Suprapubic skin (tissue), 3 donors: ENCODE measurements at regions not wholly inside any gene's neighbourhood (a gene's known extent, or its start where the extent isn't known, plus 50 kb on each side); places are given as distances from the start of the nearest gene placed in this dataset.

ENCODE experiments used
- CTCF ChIP-seq, 2 donors: fragments of 200-600 bp in 1 of 2; fragments of 450-650 bp in 1 of 2; sonication (generic) in 1 of 2; IDR thresholded peaks; one replicate each; pipeline ENCODE4 v1.5.1; 2016 to 2019; ENCODE audit warnings: antibody characterized with exemption in 2 of 2, mild to moderate bottlenecking in 1 of 2, moderate library complexity in 1 of 2
- POLR2AphosphoS5 ChIP-seq, 3 donors: sonication (generic); formaldehyde crosslinking; IDR thresholded peaks; one replicate each; pipeline ENCODE4 v1.6.1; 2017; ENCODE audit warnings: antibody characterized with exemption in 3 of 3

- TF ChIP-seq POLR2AphosphoS5 (IDR thresholded peaks at IDR 0.05) (no peak), CTCF (IDR thresholded peaks at IDR 0.05) (no peak)
These were observed 174.8 kb downstream of the CDH26 start for GRCh38 chr20:60132827-60133670.
